ENCODE measurements at regions not wholly inside any gene's neighbourhood (a gene's known extent, or its start where the extent isn't known, plus 50 kb on each side); places are given as distances from the start of the nearest gene placed in this dataset.

- H3K9ac ChIP-seq (ENCODE audit: insufficient read depth in 1 of 2, low read depth in 2 of 2, low read length in 2 of 2) = no peak overlapping the region
- no peak overlapping the region for H3K4me2 ChIP-seq (ENCODE audit: insufficient read depth, low read length)
- POLR2A ChIA-PET = no interaction called here
- CTCF ChIA-PET (ENCODE audit: low intra/inter-chr PET ratio) = no interaction called here
- no peaks in the 10 kb centered on the region for H3K79me2 ChIP-seq (ENCODE audit: control insufficient read depth, insufficient read depth, low read length)
- no peaks in the 10 kb centered on the region for H3K27me3 ChIP-seq (ENCODE audit: control insufficient read depth in 2 of 2, insufficient read depth in 2 of 2, low read length in 2 of 2)
- in situ Hi-C loops (cut with MboI) (no loop called here), intact Hi-C loops (cut with micrococcal nuclease) (no loop called here)
- BruUV-seq (replicated peaks) = no TSS peak
- DNase-seq (ENCODE audit: extremely low read depth in 1 of 4, low spot score in 3 of 4) (no peak), FAIRE-seq (no peak), ATAC-seq (no peak)
- H3K27ac ChIP-seq (ENCODE audit: extremely low read depth, low read depth, low read length) = no peak overlapping the region
- TF ChIP-seq OTX1 (CRISPR knock-in tag; IDR thresholded peaks at IDR 0.05) = no peak
- no peak for TF ChIP-seq PCBP2 (IDR thresholded peaks at IDR 0.05; ENCODE audit: low read depth, low read length, poor library complexity, severe bottlenecking)
- TF ChIP-seq SAFB2 (IDR thresholded peaks at IDR 0.05; ENCODE audit: borderline replicate concordance, low read depth, low read length, severe bottlenecking) = no peak
- H3K4me3 ChIP-seq = no peak overlapping the region
- 0% methylated on average over 3 of the region's 3 CpGs for WGBS (ENCODE audit: insufficient coverage, low coverage, missing lambda C conversion rate)
- H3K4me1 ChIP-seq (replicated peaks in 1 of 2; ENCODE audit: control insufficient read depth in 2 of 2, insufficient read depth in 2 of 2, low read length in 2 of 2) = no peaks in the 10 kb centered on the region
- no peak overlapping the region for H2AFZ ChIP-seq (ENCODE audit: low read depth, low read length)
- no peaks in the 10 kb centered on the region for H3K9me1 ChIP-seq (ENCODE audit: control insufficient read depth, insufficient read depth, low read length)
- no peaks in the 10 kb centered on the region for H3K9me3 ChIP-seq (replicated peaks; ENCODE audit: control insufficient read depth, insufficient read depth, low read depth, low read length)
- no peaks in the 10 kb centered on the region for H4K20me1 ChIP-seq (replicated peaks; ENCODE audit: control insufficient read depth, insufficient read depth, low read length)
- H3K36me3 ChIP-seq (ENCODE audit: control insufficient read depth, insufficient read depth, low read length) = no peaks in the 10 kb centered on the region
Observed at GRCh38 chr7:42549866-42550485, 313.0 kb upstream of the GLI3 start.

- under 1% methylated on average over 6 of the region's 6 CpGs for WGBS (ENCODE audit: insufficient coverage, low coverage, missing lambda C conversion rate)
- no peaks in the 10 kb centered on the region for H3K36me3 ChIP-seq (ENCODE audit: control insufficient read depth, insufficient read depth, low read length)
- ChIA-PET POLR2A (no interaction called here), CTCF (ENCODE audit: low intra/inter-chr PET ratio) (no interaction called here)
- H3K4me1 ChIP-seq (replicated peaks in 1 of 2; ENCODE audit: control insufficient read depth in 2 of 2, insufficient read depth in 2 of 2, low read length in 2 of 2) = no peaks in the 10 kb centered on the region
- no peak overlapping the region for H3K4me3 ChIP-seq
- FAIRE-seq (no peak), ATAC-seq (no peak), DNase-seq (ENCODE audit: extremely low read depth in 1 of 4, low spot score in 3 of 4) (no peak)
- no peaks in the 10 kb centered on the region for H3K27me3 ChIP-seq (ENCODE audit: control insufficient read depth in 2 of 2, insufficient read depth in 2 of 2, low read length in 2 of 2)
- H3K79me2 ChIP-seq (ENCODE audit: control insufficient read depth, insufficient read depth, low read length) = no peaks in the 10 kb centered on the region
- H2AFZ ChIP-seq (ENCODE audit: low read depth, low read length) = no peak overlapping the region
- H4K20me1 ChIP-seq (replicated peaks; ENCODE audit: control insufficient read depth, insufficient read depth, low read length) = no peaks in the 10 kb centered on the region
- no TSS peak for BruUV-seq (replicated peaks)
- H3K9me3 ChIP-seq (replicated peaks; ENCODE audit: control insufficient read depth, insufficient read depth, low read depth, low read length) = no peaks in the 10 kb centered on the region
- intact Hi-C loops (cut with micrococcal nuclease) = no loop called here
- no peaks in the 10 kb centered on the region for H3K9me1 ChIP-seq (ENCODE audit: control insufficient read depth, insufficient read depth, low read length)
- TF ChIP-seq ZBTB11 (CRISPR knock-in tag; IDR thresholded peaks at IDR 0.05) = no peak
- no peak for TF ChIP-seq BRF1 (IDR thresholded peaks at IDR 0.05; ENCODE audit: borderline replicate concordance, extremely low read depth, insufficient read length)
- TF ChIP-seq ZBTB8A (IDR thresholded peaks at IDR 0.05; ENCODE audit: partially characterized antibody) = no peak
- no peak for TF ChIP-seq RBFOX2 (IDR thresholded peaks at IDR 0.05; ENCODE audit: low read depth, low read length)
- no peak for TF ChIP-seq PATZ1 (CRISPR knock-in tag; IDR thresholded peaks at IDR 0.05; ENCODE audit: borderline replicate concordance)
- no peak overlapping the region for H3K9ac ChIP-seq (ENCODE audit: insufficient read depth in 1 of 2, low read depth in 2 of 2, low read length in 2 of 2)
- in situ Hi-C loops (cut with MboI) = no loop called here
- H3K4me2 ChIP-seq (ENCODE audit: insufficient read depth, low read length) = no peak overlapping the region
- no peak overlapping the region for H3K27ac ChIP-seq (ENCODE audit: extremely low read depth, low read depth, low read length)
Observed at GRCh38 chr7:42548816-42549611, 312.0 kb upstream of the GLI3 start.

Measured in K562 (cell line).